GM19025 (cell line): ENCODE measurements at regions not wholly inside any gene's neighbourhood (a gene's known extent, or its start where the extent isn't known, plus 50 kb on each side); places are given as distances from the start of the nearest gene placed in this dataset.

ENCODE experiments used
- ATAC-seq: cut with Tn5 transposase; IDR thresholded peaks from one replicate; pipeline ENCODE4 v1.9.1; 2021; ENCODE audit warnings: mild to moderate bottlenecking, low read depth, moderate library complexity; ENCODE audit not compliant: unreplicated experiment

- no peak for ATAC-seq
Measured at GRCh38 chr3:5520237-5520636, 332.7 kb downstream of the EDEM1 start.

- no peak for ATAC-seq
Measured at GRCh38 chr3:5523125-5523524, 335.6 kb downstream of the EDEM1 start.

GRCh38 chr3:5531039-5531438 lies 343.5 kb downstream of the EDEM1 start:
- ATAC-seq = no peak

GRCh38 chr3:5531741-5532290 lies 344.3 kb downstream of the EDEM1 start:
- no peak for ATAC-seq

GRCh38 chr3:5540532-5540931 lies 353.0 kb downstream of the EDEM1 start:
- ATAC-seq = no peak

- no peak for ATAC-seq
Measured at GRCh38 chr3:5542472-5542871, 355.0 kb downstream of the EDEM1 start.

- ATAC-seq = no peak
Measured at GRCh38 chr3:5543047-5543446, 355.5 kb downstream of the EDEM1 start.

- ATAC-seq = no peak
Measured at GRCh38 chr3:5545719-5546118, 358.2 kb downstream of the EDEM1 start.

GRCh38 chr3:5553203-5553602 lies 365.7 kb downstream of the EDEM1 start:
- no peak for ATAC-seq

- ATAC-seq = no peak
Measured at GRCh38 chr3:5554245-5554747, 366.8 kb downstream of the EDEM1 start.

- no peak for ATAC-seq
Measured at GRCh38 chr3:5560199-5560598, 372.7 kb downstream of the EDEM1 start.

GRCh38 chr3:5563537-5564277 lies 376.2 kb downstream of the EDEM1 start:
- ATAC-seq = no peak

- ATAC-seq = no peak
Measured at GRCh38 chr3:5564278-5564666, 376.8 kb downstream of the EDEM1 start.

- no peak for ATAC-seq
Measured at GRCh38 chr3:5565026-5565425, 377.5 kb downstream of the EDEM1 start.

- no peak for ATAC-seq
Measured at GRCh38 chr3:5567113-5567512, 379.6 kb downstream of the EDEM1 start.

- ATAC-seq = no peak
Measured at GRCh38 chr3:5568451-5568850, 380.9 kb downstream of the EDEM1 start.

- ATAC-seq = no peak
Measured at GRCh38 chr3:5569152-5569551, 381.6 kb downstream of the EDEM1 start.

GRCh38 chr3:5572168-5572567 lies 384.7 kb downstream of the EDEM1 start:
- ATAC-seq = no peak

- no peak for ATAC-seq
Measured at GRCh38 chr3:5576277-5577011, 388.9 kb downstream of the EDEM1 start.

- ATAC-seq = no peak
Measured at GRCh38 chr3:5579139-5579602, 391.7 kb downstream of the EDEM1 start.

- ATAC-seq = no peak
Measured at GRCh38 chr3:5579946-5580345, 392.4 kb downstream of the EDEM1 start.
